HEK293T (cell line): ENCODE measurements at regions not wholly inside any gene's neighbourhood (a gene's known extent, or its start where the extent isn't known, plus 50 kb on each side); places are given as distances from the start of the nearest gene placed in this dataset.

ENCODE experiments used
- ARNT ChIP-seq: fragments of 450-650 bp; IDR thresholded peaks from 2 replicates; pipeline ENCODE4 v1.6.1; 2017; ENCODE audit warnings: mild to moderate bottlenecking
- BHLHE40 ChIP-seq: fragments of 450-650 bp; IDR thresholded peaks from 2 replicates; pipeline ENCODE4 v1.6.1; 2016; ENCODE audit warnings: mild to moderate bottlenecking, moderate library complexity, borderline replicate concordance
- CTBP1 ChIP-seq: fragments of 450-650 bp; IDR thresholded peaks from 2 replicates; pipeline ENCODE4 v1.6.1; 2016; ENCODE audit warnings: borderline replicate concordance
- ELF4 ChIP-seq: fragments of 450-650 bp; IDR thresholded peaks from 2 replicates; pipeline ENCODE4 v1.6.1; 2017; ENCODE audit warnings: antibody characterized with exemption
- FOXA1 ChIP-seq: fragments of 450-650 bp; IDR thresholded peaks from 2 replicates; pipeline ENCODE4 v1.6.1; 2016; ENCODE audit warnings: mild to moderate bottlenecking
- FOXM1 ChIP-seq: fragments of 450-650 bp; IDR thresholded peaks from 2 replicates; pipeline ENCODE4 v1.6.1; 2017; ENCODE audit warnings: mild to moderate bottlenecking, borderline replicate concordance
- HDGF ChIP-seq: fragments of 450-650 bp; IDR thresholded peaks from 2 replicates; pipeline ENCODE4 v1.6.1; 2017; ENCODE audit warnings: antibody characterized with exemption, borderline replicate concordance
- L3MBTL2 ChIP-seq: fragments of 450-650 bp; conservative IDR thresholded peaks from 2 replicates; pipeline ENCODE4 v1.6.1; 2016; ENCODE audit warnings: mild to moderate bottlenecking
- LEF1 ChIP-seq: fragments of 450-650 bp; IDR thresholded peaks from 2 replicates; pipeline ENCODE4 v1.6.1; 2017; ENCODE audit warnings: mild to moderate bottlenecking, borderline replicate concordance
- PKNOX1 ChIP-seq: fragments of 450-650 bp; IDR thresholded peaks from 2 replicates; pipeline ENCODE4 v1.6.1; 2016
- SP1 ChIP-seq: fragments of 450-650 bp; IDR thresholded peaks from 2 replicates; pipeline ENCODE4 v1.6.1; 2017
- SUZ12 ChIP-seq: fragments of 450-650 bp; IDR thresholded peaks from 2 replicates; pipeline ENCODE4 v1.6.1; 2016; ENCODE audit warnings: mild to moderate bottlenecking
- TARDBP ChIP-seq: fragments of 450-650 bp; IDR thresholded peaks from 2 replicates; pipeline ENCODE4 v1.6.1; 2016
- ZNF384 ChIP-seq: fragments of 450-650 bp; IDR thresholded peaks from 2 replicates; pipeline ENCODE4 v1.6.1; 2016

GRCh38 chr20:24782301-24782700, 166.8 kb upstream of the CST7 start:
- TF ChIP-seq ARNT (no peak), SP1 (no peak), SUZ12 (no peak), FOXM1 (no peak), TARDBP (no peak), FOXA1 (no peak), ELF4 (no peak), LEF1 (no peak), PKNOX1 (no peak), HDGF (no peak), CTBP1 (no peak), ZNF384 (no peak), L3MBTL2 (no peak), BHLHE40 (no peak)
